Upper lobe of left lung (tissue), 4 donors: ENCODE measurements at regions not wholly inside any gene's neighbourhood (a gene's known extent, or its start where the extent isn't known, plus 50 kb on each side); places are given as distances from the start of the nearest gene placed in this dataset.

Experiments
- CTCF ChIP-seq, 6 experiments: fragments of 450-650 bp in 4 of 6; fragments of 200-600 bp in 2 of 6; sonication (generic) in 2 of 6; IDR thresholded peaks; one replicate each; pipeline ENCODE4 v1.5.1; 2016 to 2019; ENCODE audit warnings: antibody characterized with exemption in 6 of 6
- EP300 ChIP-seq, 4 donors: sonication (generic); formaldehyde crosslinking; IDR thresholded peaks; one replicate each; pipeline ENCODE4 v1.5.1; 2017; ENCODE audit warnings: antibody characterized with exemption in 4 of 4, control low read depth in 2 of 4
- POLR2A ChIP-seq, 4 donors: fragments of 450-650 bp; IDR thresholded peaks; one replicate each; pipeline ENCODE4 v1.5.1; 2016 to 2017; ENCODE audit warnings: antibody characterized with exemption in 4 of 4, mild to moderate bottlenecking in 2 of 4
- POLR2AphosphoS5 ChIP-seq, 2 donors: sonication (generic); formaldehyde crosslinking; IDR thresholded peaks; one replicate each; pipeline ENCODE4 v1.5.1; 2017; ENCODE audit warnings: antibody characterized with exemption in 2 of 2

GRCh38 chr5:175598774-175599173 lies 59.1 kb upstream of the HRH2 start:
- no peak for TF ChIP-seq EP300 (IDR thresholded peaks at IDR 0.05)
- no peak for TF ChIP-seq POLR2A (IDR thresholded peaks at IDR 0.05)
- no peak for TF ChIP-seq CTCF (IDR thresholded peaks at IDR 0.05)
- TF ChIP-seq POLR2AphosphoS5 (IDR thresholded peaks at IDR 0.05), result no peak
